GM12892 (cell line): ENCODE measurements at regions not wholly inside any gene's neighbourhood (a gene's known extent, or its start where the extent isn't known, plus 50 kb on each side); places are given as distances from the start of the nearest gene placed in this dataset.

Experiments used
- DNase-seq: peaks from one replicate; pipeline ENCODE4 v3.0.0; 2011; ENCODE audit not compliant: insufficient read length
- FAIRE-seq: peaks from 2 replicates; lab custom pipeline; 2011; peaks lifted over from hg19 to GRCh38; lab: Jason Lieb, UNC
- POLR2A ChIP-seq: IDR thresholded peaks from 2 replicates; pipeline ENCODE4 v1.6.1; 2011; ENCODE audit warnings: low read depth, low read length, control low read depth
- POLR2AphosphoS5 ChIP-seq: IDR thresholded peaks from 2 replicates; pipeline ENCODE4 v1.6.1; 2011; ENCODE audit warnings: low read depth, low read length, control low read depth
- TAF1 ChIP-seq: IDR thresholded peaks from 2 replicates; pipeline ENCODE4 v1.6.1; 2011; ENCODE audit warnings: low read depth, mild to moderate bottlenecking, control low read depth, low read length, borderline replicate concordance

GRCh38 chr10:107471911-107472310, 307.4 kb upstream of the SORCS1 start:
- FAIRE-seq (no peak), DNase-seq (no peak)
- no peak for TF ChIP-seq POLR2AphosphoS5
- TF ChIP-seq POLR2A: no peak
- TF ChIP-seq TAF1: no peak

GRCh38 chr10:107453561-107453960, 289.1 kb upstream of the SORCS1 start:
- TF ChIP-seq POLR2A: no peak
- no peak for TF ChIP-seq TAF1
- TF ChIP-seq POLR2AphosphoS5: no peak
- DNase-seq (no peak), FAIRE-seq (no peak)

GRCh38 chr10:107451047-107451446, 286.5 kb upstream of the SORCS1 start:
- TF ChIP-seq TAF1: no peak
- no peak for TF ChIP-seq POLR2A
- TF ChIP-seq POLR2AphosphoS5: no peak
- FAIRE-seq (no peak), DNase-seq (no peak)

GRCh38 chr10:107450056-107450455, 285.6 kb upstream of the SORCS1 start:
- DNase-seq (no peak), FAIRE-seq (no peak)
- no peak for TF ChIP-seq POLR2A

- DNase-seq: no peak
- peak; percentile 44 for FAIRE-seq
- no peak for TF ChIP-seq TAF1
- TF ChIP-seq POLR2AphosphoS5: no peak
- no peak for TF ChIP-seq POLR2A
Measured at GRCh38 chr10:107444443-107444842, 279.9 kb upstream of the SORCS1 start.

- DNase-seq: no peak
- TF ChIP-seq POLR2AphosphoS5: no peak
- no peak for TF ChIP-seq TAF1
- no peak for TF ChIP-seq POLR2A
- no peak for FAIRE-seq
Measured at GRCh38 chr10:107443813-107444212, 279.3 kb upstream of the SORCS1 start.

GRCh38 chr10:107443326-107443725, 278.8 kb upstream of the SORCS1 start:
- TF ChIP-seq POLR2AphosphoS5 (no peak), TAF1 (no peak), POLR2A (no peak)
- FAIRE-seq: no peak
- DNase-seq: no peak

- FAIRE-seq (peak; percentile 89), DNase-seq (no peak)
Measured at GRCh38 chr10:107442035-107442505, 277.6 kb upstream of the SORCS1 start.

GRCh38 chr10:107440741-107441140, 276.2 kb upstream of the SORCS1 start:
- FAIRE-seq (peak; percentile 83), DNase-seq (no peak)
- TF ChIP-seq TAF1 (no peak), POLR2AphosphoS5 (no peak), POLR2A (no peak)

More at GRCh38 chr10:107442035-107442505, 277.6 kb upstream of the SORCS1 start:
- TF ChIP-seq TAF1 (no peak), POLR2A (no peak), POLR2AphosphoS5 (no peak)

- no peak for TF ChIP-seq POLR2AphosphoS5
- no peak for TF ChIP-seq POLR2A
- no peak for TF ChIP-seq TAF1
- DNase-seq (no peak), FAIRE-seq (peak; percentile 17)
Measured at GRCh38 chr10:107437921-107438320, 273.4 kb upstream of the SORCS1 start.

GRCh38 chr10:107436568-107436967, 272.1 kb upstream of the SORCS1 start:
- TF ChIP-seq TAF1 (no peak), POLR2A (no peak), POLR2AphosphoS5 (no peak)
- DNase-seq (no peak), FAIRE-seq (peak; percentile 62)

- no peak for TF ChIP-seq POLR2AphosphoS5
- no peak for TF ChIP-seq TAF1
- TF ChIP-seq POLR2A: no peak
- FAIRE-seq: peak; percentile 33
- DNase-seq: no peak
Measured at GRCh38 chr10:107434854-107435253, 270.3 kb upstream of the SORCS1 start.
